ENCODE measurements at regions not wholly inside any gene's neighbourhood (a gene's known extent, or its start where the extent isn't known, plus 50 kb on each side); places are given as distances from the start of the nearest gene placed in this dataset.
"Not testable (repeated sequence)": the region's sequence is repeated elsewhere in the genome, so short reads cannot be mapped to it uniquely, and the experiment has no call there.

DNA sequence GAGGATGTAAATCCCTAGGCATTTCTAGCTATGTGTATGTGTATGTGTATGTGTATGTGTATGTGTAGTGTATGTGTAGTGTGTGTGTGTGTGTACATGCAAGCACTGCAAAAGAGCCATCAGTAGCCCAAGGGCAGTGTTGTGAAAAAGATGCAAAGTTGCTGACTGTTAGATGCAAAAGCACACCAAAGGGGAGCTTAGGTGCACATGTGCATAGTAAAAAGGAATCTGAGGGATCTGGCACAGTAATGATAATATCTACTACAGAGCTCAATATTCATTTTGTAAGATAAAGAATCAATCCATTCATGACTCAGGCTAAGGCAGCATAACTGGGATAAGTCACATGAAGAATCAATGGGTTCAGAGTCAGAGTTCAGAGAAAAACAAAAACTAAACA lies 80.2 kb downstream of the TMEM47 start:
- no peak for DNase-seq
- intact Hi-C loops (cut with DNase I) = no loop called here

DNA sequence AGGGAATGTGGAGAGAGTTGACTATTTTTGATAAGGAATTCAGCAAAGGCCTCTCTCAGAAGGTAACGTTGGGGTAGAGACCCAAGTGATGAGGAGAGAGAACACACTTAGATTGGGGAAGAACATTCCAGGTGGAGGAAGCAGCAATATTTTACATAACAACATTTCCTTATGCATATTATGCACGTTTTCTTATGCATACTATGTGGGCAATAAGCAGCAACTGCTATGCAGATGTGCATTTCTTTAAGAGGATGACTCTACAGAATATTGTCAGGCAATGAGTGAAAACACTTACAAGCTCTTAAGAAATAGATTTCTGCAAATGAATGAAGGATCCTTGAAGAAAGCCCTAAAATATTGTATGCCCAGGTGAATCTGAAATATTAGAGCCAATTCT lies 91.1 kb downstream of the TMEM47 start:
- intact Hi-C loops (cut with DNase I) = no loop called here
- DNase-seq = no peak

DNA sequence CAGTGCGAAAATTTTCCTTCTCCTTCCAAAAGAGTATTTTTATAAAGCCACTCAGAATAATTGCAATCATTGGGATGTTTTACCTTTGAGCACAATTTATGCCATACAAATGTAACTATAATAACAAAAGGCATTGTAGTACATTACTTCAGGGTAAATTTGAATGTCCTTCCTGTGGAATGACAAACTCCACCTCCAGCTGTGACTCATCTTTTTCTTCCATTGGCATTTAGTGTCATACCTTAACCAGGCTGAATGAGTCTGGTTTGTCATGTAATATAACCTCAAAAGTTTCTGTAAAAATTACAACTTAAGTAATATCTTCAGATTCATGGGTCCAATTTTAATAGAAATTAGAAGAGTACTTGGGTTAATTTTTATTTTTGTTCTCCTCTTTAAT lies 93.3 kb downstream of the TMEM47 start:
- intact Hi-C loops (cut with DNase I) = no loop called here
- no peak for DNase-seq

DNA sequence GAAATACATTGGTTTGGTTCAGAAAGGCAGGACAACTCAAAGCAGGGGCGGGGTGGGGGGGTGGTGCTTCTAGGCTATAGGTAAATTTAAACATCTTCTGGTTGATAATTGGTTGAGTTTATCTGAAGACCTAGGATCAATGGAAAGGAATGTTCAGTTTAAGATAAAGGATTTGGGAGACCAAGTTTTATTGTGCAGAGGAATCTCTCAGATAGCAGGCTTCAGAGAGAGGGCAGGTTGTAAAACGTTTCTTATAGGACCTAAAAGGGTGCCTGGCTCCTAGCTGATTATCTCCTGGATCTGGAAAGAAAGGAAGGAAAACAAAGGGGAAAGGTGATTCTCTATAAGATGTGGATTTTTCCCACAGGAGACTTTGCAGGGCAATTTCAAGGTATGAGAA lies 94.0 kb downstream of the TMEM47 start:
- DNase-seq = no peak

DNA sequence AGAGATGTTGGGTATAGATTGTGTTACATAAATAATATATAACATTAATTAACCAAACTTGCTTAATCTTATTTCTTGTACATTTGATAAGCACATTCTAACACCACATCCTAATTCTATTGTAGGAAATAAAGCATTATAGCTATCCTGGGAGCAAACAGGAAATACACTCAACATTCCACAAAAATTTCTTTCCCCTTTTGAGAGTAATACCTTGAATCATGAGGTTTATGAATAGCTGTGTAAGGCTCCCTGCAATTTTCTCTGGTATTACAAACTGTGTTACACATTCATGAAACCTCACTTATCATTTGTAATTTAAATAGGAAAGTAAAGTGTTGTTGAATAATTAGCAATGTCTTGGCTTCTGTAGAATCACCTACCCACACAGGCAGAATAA lies 95.1 kb downstream of the TMEM47 start:
- intact Hi-C loops (cut with DNase I) = no loop called here
- DNase-seq = no peak

More for the DNA sequence above, 94.0 kb downstream of the TMEM47 start:
- intact Hi-C loops (cut with DNase I) = no loop called here

DNA sequence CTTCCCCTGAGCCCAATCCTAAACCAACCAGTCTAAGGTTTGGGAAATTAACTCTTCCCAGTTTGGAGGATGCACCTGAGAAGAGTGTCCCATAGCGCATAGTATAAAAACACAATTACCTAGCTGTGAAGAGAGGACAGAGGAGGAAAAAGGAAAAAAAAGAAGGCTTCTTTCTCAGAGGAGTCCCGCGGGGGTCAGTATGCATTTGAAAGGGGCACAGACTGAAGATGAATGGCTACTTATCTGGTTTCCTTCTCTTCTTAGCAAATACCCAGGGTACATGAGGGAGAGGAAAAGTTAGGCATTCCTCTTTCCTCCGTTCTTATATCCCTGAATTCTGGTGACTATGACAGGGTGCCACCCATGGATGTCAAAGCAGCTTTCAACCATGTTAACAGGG lies 96.9 kb downstream of the TMEM47 start:
- intact Hi-C loops (cut with DNase I) = no loop called here

DNA sequence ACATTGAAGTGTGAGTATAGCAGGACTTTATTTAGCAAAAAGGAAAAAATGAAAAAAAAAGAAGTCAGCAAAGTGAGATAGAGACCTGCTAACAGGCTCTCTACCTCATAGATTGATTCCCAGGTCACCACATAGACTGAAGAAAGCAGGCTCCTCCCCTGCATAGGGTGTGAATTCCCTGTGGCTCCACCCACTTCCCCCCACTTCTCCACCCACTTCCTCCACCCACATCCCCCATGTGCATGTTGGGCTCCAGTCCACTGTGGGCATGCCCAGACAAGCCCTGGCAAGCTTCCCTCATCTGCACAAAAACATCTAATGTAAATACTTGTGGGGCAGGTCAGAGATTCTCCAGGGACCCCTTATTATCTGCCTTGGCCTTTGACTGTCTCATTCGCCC lies 97.8 kb downstream of the TMEM47 start:
- no peak for DNase-seq
- intact Hi-C loops (cut with DNase I) = no loop called here

More for the DNA sequence above, 96.9 kb downstream of the TMEM47 start:
- DNase-seq = no peak

DNA sequence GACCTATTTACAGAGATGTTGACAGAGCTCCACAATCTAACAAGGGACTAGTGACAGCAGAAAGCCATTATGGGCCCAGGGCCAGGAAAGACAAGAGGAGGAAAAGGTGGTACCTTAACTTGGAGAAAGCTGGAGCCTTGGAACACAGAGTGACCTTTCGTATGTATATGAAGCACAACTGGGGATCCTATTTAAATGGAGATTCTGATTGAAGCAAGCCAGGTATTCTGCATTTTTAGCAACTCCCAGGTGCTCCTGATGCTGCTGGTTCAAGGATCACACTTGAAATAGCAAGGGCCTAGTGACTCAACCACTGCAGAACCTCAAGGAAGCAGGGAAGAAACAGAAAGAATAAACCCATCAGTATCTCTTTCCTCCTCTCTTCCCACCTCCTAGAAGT lies 99.4 kb downstream of the TMEM47 start:
- DNase-seq = no peak
- intact Hi-C loops (cut with DNase I) = no loop called here

DNA sequence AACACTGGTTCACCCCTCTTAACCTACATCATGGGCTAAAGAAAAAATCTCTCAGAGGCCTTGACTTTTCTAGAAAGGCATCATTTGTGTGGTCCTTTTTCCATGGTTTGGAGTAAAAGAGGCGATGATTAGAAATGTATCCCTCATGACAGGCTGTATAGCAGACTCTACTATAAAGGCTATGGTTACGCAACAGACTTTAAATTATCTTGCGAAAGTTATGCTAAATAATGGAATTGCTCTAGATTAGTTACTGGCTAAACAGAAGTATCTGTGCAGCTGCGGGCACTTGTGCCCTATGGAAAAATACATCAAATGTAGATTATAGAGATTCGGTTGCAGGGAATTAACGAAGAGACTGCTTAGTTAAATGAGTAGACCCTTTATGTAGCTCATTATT lies 101.6 kb downstream of the TMEM47 start:
- no peak for DNase-seq
- intact Hi-C loops (cut with DNase I) = no loop called here

DNA sequence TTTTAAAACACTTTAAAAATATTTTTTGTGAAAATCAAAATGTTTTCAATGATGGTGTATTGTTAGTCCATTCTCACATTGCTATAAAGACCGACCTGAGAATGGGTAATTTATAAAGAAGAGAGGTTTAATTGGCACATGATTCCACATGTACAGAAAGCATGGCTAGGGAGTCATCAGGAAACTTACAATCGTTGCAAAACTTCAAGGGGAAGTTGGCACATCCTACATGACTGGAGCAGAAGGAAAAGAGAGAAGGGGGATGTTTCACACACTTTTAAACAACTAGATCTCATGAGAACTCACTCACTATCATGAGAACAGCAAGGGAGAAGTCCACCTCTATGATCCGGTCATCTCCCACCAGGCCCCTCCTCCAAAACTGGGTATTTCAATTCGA lies 110.7 kb downstream of the TMEM47 start:
- intact Hi-C loops (cut with DNase I) = no loop called here
- no peak for DNase-seq

DNA sequence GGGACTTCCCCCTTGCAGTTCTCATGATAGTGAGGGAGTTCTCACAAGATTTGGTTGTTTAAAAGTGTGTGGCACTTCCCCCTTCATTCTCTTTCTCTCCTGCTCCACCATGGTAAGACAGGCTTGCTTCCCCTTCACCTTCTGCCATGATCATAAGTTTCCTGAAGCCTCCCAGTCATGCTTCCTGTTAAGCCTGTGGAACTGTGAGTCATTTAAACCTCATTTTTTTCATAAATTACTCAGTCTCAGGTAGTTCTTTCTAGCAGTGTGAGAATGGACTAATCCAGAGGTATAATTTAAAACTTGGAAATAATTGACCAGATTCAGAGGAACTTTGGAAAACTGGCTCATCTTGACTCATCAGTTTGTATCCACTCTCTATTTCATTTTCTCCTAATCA lies 129.0 kb downstream of the TMEM47 start:
- intact Hi-C loops (cut with DNase I) = no loop called here
- no peak for DNase-seq

DNA sequence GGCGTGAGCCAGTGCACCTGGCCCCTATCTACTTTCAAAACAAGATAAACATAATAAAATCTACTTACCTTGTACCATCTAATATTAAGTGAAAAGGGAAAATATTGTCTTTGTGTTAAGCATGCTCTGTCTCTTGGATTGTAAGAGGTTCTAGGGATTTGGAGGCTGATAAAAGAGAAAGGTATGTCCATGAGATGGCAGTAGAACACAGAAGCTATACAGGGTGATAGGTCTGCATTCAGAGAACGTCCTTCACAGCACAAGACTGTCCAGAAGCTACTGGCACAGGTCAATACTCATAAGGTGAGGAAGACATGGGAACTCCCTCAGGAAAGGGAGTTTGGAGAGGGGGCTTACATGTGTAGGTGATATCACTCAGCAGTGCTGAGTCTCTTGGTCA lies 135.5 kb downstream of the TMEM47 start:
- intact Hi-C loops (cut with DNase I) = no loop called here
- DNase-seq = no peak

DNA sequence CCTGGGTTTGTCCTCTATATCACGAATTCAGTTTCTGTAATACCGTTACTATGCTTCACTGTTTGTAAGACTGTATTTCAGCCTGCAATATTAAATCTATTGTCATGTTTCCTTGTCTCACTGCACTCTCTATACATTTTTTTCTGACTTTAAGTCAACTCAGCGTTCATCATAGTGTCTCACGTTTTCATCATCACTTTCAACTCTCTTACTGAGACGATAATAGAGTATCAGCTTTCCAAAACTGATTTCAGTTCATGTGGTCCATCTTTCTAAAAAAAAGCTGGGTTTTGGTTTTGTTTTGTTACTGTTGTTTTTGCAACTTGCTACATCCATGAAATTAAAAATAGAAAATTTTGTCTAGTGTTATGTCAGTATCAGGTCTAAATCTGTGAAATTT lies 147.7 kb downstream of the TMEM47 start:
- DNase-seq = no peak
- intact Hi-C loops (cut with DNase I) = no loop called here

DNA sequence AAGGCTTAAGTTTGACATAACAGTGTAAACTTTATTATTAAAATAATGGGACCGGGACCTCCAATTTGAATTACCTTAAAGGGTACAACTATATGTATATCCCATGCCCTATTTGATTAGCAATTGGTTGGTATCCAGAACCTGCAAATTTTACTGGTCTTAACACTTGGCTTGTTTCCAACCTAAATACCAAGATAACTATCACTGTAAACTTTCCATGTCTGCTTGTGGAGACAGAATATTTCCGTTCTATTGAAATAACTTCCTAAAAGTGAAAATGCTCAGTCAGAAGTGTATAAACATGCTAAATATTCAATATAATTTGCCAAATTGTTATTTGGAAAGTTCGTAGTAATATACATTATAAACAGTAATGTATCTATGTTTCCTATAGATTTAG lies 154.0 kb downstream of the TMEM47 start:
- DNase-seq = no peak
- intact Hi-C loops (cut with DNase I) = no loop called here

DNA sequence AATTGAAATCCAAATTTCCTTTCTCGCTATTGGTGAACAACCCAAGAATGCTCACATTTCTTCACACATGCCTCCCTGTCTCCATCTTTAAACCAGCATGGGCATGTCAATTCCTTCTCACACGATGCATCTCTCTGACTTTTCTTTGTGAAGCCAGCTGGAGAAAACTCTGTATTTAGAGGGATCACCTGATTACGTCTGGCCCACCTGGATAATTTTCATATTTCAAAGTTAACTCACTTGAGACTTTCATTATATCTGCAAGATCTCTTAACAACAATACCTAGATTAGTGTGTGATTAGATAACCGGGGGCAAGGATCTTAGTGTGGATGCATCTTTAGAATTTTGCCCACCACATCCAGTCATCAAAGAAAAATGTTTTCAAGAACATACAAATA lies 164.0 kb downstream of the TMEM47 start:
- intact Hi-C loops (cut with DNase I) = no loop called here
- DNase-seq = no peak

DNA sequence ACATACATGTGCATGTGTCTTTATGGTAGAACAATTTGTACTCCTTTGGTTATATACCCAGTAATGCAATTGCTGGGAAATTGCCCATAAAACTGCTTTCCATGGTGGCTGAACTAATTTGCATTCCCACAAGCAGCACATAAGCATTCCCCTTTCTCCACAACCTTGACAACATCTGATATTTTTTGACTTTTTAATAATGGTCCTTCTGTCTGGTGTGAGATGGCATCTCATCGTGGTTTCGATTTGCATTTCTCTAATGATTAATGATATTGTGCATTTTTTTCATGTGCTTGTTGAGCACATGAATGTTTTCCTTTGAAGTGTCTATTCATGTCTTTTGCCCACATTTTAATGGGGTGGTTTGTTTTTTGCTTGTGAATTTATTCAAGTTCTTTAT lies 166.0 kb downstream of the TMEM47 start:
- no peak for DNase-seq
- intact Hi-C loops (cut with DNase I) = no loop called here

DNA sequence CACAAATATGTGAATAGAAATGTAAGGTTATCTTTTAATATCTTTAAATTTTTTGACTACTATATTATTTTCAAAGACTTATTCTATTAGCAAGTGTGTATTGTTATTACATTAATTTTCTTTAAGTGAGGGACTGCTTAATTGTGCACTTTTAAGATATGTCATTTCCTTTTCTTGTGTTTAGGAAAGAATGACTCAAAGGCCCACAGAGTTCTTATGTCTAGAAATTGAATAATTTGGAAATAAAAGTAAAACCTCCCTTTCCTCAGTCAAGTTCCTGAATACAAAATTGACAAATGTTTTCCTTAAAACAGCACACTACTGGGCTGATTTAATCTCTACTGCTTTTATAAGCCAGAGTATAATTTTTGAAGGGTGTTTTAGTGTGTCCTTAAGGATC lies 169.7 kb downstream of the TMEM47 start:
- intact Hi-C loops (cut with DNase I) = no loop called here
- no peak for DNase-seq

DNA sequence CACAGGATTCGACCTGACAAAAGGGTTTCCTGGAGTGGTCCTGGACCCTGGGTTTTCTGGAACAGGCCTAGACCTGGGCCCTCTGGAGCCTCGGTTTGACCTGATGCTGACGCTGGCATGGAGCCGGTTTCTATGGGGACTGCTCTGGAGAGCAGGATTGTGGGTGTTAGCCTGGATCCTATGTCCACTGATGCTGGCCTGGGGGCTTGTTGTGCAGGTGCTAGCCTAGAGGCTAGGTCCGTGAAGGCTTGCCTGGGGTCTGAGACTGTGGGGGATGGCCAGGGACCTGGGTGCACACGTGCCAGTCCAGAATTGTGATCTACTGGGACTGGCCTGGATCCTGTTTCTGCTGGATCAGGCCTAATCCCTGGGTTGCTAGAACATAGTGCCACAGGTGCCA lies 173.1 kb downstream of the TMEM47 start:
- intact Hi-C loops (cut with DNase I) = no loop called here
- DNase-seq = no peak

DNA sequence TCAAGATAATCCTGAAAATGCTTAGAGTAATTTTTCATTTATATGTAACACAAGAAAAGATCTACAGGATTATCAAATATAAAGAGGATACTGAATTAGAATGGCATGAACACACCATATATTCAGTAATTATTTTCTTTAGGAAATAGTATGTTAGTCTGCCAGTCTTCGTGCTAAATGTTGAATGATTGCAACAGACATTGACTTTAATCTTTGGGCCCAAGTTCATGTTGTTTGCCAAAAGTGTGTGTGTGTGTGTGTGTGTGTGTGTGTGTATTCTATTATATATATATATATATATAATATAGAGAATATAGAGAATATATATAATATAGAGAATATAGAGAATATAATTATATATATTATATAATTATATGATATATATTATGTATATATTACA lies 186.6 kb downstream of the TMEM47 start:
- intact Hi-C loops (cut with DNase I) = no loop called here
- DNase-seq = no peak

DNA sequence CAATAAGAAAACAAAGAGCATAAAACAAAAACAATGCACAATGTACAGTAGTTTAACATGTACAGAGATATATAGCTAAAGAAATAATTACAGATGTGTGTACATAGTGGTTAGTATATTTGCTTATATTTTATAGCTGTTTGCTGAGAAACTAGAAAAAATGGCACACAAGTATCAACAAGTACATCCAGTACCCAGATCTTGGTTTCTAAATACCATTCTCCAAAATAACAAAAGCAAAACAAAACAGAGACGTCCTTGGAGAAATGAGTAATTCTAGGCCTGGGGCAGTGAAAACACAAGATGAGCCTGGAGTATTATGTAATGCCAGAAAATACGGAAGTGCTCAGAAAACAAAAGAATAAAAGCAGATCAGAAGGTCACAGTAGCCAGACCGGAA lies 189.6 kb downstream of the TMEM47 start:
- intact Hi-C loops (cut with DNase I) = no loop called here
- no peak for DNase-seq

DNA sequence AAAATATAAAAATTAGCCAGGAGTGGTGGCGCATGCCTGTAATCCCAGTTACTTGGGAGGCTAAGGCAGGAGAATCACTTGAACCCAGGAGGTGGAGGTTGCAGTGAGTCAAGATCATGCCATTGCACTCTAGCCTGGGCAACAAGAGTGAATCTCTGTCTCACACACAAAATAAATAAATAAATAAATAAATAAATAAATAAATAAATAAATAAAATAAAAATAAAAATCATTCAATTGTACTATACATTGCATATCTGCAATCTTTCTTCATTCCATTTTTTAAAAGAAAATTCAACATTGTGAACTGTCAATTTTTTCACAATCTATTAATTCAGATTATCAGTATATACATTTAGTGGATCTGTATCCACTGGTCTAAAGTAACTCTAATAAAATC lies 193.9 kb downstream of the TMEM47 start:
- intact Hi-C loops (cut with DNase I); DNase-seq: not testable (repeated sequence)

DNA sequence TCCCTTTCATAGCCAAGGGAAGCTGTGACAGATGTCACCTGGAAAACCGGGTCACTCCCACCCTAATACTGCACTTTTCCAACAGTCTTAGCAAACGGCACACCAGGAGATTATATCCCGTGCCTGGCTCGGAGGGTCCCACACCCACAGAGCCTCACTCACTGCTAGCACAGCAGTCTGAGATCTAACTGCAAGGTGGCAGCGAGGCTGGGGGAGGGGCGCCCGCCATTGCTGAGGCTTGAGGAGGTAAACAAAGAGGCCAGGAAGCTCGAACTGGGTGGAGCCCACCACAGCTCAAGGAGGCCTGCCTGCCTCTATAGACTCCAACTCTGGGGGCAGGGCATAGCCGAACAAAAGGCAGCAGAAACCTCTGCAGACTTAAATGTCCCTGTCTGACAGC lies 199.2 kb downstream of the TMEM47 start:
- intact Hi-C loops (cut with DNase I); DNase-seq: not testable (repeated sequence)

DNA sequence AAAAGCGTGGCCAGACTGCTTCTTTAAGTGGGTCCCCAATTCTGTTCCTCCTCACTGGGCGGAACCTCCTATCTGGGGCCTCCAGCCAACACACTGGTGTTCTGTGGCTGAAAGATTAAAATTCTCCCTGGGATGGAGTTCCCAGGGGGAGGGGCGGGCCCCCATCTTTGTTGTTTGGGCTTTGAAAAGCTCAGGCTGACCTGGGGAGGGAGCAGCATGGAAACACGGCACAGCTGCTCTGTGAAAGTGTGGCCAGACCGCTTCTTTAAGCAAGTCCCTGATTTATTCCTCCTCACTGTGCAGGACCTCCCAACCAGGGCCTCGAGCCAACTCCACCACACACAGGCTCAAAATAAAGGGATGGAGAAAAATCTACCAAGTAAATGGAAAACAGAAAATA lies 219.5 kb downstream of the TMEM47 start:
- DNase-seq = no peak
- intact Hi-C loops (cut with DNase I) = no loop called here
